ENCODE measurements at regions not wholly inside any gene's neighbourhood (a gene's known extent, or its start where the extent isn't known, plus 50 kb on each side); places are given as distances from the start of the nearest gene placed in this dataset.
A peak's percentile ranks its signal among the peaks of the same experiment; 100 is the strongest.
"Not testable (repeated sequence)": the region's sequence is repeated elsewhere in the genome, so short reads cannot be mapped to it uniquely, and the experiment has no call there.

DNA sequence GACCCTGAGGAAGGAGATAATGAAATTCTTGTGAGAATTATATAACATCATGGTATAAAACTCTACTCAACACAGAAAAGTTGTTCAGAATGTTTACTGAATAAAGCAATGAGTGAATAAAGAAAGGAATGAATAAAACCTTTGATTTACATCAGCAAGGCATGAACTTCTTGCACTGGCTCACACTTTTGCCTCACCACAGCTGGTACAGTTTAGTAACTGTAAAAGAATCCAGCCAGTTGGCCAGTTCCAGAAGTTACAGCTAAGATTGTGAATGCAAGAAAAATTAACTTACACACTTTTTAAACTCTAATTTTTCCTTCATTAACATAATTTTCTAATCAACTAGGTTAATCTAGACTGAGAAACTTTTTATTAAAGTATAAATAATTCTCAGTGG, 490.9 kb downstream of the NFIB start:
- no peak overlapping the region for H3K4me3 ChIP-seq
- no peaks in the 10 kb centered on the region for H3K36me3 ChIP-seq
- H3K27me3 ChIP-seq: no peaks in the 10 kb centered on the region
- peak; percentile 73 for DNase-seq
- H3K9me3 ChIP-seq: peaks cover 17% of the 10 kb centered on the region

DNA sequence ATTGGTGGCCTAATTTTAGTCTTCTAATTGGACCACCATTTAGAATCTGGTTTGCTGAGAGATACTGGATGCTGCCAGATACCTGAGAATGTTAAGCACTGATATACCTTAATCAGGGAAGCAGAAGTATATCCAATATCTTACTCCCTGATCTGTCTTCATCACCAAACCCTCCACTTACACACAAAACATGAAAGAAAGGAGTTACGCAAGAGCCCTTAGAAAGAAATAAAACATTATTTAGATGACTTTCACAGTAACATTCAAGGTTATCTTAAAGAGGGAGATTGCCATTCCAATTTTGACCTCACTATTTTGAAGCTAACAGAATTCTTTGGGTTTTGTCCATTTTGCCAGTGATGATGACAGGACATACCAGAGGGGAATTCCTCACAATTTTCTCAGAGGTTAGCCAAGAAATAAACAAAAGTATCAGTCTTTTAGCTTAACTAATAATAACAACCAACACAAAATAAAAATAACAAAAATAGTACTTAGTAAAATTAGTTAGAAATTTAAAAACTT, 496.1 kb downstream of the NFIB start:
- H3K9me3 ChIP-seq: peaks cover 17% of the 10 kb centered on the region
- no peaks in the 10 kb centered on the region for H3K36me3 ChIP-seq
- no peak overlapping the region for H3K4me3 ChIP-seq
- DNase-seq: no peak
- no peaks in the 10 kb centered on the region for H3K27me3 ChIP-seq

DNA sequence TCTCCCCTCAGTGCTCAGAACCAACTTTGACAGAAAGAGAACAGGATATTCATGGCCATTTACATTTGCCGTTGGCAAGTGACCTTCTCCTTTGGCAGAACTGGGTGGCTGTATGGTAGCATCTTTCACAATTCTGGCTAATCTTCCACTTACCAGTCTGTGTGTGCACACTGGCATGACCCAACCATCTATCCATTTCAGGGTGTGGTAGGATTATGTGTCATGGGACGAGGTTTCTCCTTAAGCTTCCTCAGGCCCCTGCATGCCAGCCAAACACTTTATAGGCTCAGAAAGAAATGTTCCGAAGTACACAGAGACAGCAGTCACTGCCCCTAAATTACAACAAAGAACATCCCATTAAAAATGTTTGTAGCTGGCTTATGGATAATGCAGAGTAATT, 497.1 kb downstream of the NFIB start:
- no peak overlapping the region for H3K4me3 ChIP-seq
- DNase-seq: peak; percentile 90
- H3K27me3 ChIP-seq: no peaks in the 10 kb centered on the region
- no peaks in the 10 kb centered on the region for H3K36me3 ChIP-seq
- H3K9me3 ChIP-seq: peaks cover 17% of the 10 kb centered on the region

DNA sequence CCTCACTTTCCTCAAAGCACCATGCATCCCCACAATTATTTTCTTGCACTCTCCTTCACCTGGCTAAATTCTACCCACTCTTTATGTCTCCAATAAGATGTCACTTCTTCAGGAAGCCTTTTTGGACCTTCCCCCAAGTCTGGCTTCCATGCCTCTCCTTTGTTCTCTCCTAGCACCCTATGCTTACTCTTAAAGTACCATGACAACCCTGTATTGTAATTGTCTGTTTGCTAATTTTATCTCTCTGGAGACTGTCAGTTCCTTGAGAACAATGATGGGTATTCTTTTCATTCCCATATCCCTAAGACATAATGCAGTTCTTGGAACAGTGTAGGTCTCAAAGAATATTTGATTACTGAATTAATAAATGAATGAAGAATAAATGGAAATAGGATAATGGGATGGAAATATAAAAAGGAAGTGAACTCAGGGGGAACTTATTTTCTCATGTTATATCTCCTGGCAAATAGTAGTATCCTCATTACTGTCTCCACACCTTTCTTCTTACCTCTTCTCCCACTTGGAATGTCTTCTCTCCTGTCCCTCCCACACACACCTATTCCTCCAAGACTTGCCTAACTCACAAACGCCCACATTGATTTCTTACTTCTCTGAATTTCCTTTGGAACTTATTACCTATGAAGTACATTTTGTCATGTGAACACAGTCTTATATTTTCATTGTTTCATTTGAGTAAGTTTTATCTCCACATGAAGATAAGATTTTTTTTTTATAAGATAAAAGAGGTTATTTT, 499.1 kb downstream of the NFIB start:
- H3K27me3 ChIP-seq: no peaks in the 10 kb centered on the region
- no peaks in the 10 kb centered on the region for H3K36me3 ChIP-seq
- no peak for DNase-seq
- H3K9me3 ChIP-seq: peaks cover 8% of the 10 kb centered on the region; the same call in 1 of the 2 replicates
- H3K4me3 ChIP-seq: no peak overlapping the region

DNA sequence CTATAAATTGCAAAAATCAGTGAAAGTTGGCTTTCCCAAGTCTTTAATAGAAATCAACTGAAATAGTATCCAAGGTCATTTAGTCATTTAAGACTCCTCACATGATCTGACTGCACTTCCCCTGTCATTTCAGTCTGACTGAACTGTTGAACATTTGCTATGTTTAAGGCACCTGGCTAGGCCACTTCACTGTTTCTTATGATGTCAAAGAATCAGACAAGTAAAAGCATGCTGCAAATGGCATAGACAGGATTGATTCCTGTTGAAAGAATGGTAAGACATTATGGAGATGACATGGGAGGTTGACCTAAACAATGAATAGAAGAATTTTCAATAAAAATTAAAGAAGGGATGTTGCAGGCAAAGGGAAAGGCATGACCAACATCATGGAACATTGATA, 502.1 kb downstream of the NFIB start:
- Histone ChIP-seq H3K4me3 (no peak overlapping the region), H3K9me3 (no peaks in the 10 kb centered on the region), H3K27me3 (no peaks in the 10 kb centered on the region), H3K36me3 (no peaks in the 10 kb centered on the region)
- DNase-seq: no peak

DNA sequence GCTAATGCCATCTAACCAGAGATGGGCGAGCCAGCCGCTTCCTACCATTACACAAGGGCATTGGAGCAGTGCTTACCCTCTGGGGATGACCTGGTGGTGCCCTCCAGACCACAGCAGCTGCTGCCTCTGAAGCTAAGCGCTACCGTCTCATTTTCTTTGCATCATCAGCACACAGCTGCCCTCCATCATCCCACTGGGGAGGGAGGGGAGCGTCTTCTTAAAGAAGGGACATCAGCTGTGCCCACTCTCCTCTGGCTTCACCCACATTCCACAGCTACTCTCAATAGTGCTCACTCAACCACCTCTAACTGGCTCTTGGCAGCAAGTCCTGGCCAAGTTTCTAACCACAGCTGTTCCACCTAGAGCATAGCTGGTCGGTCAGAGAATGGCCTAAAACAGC, 503.4 kb downstream of the NFIB start:
- peak; percentile 99 for DNase-seq
- no peaks in the 10 kb centered on the region for H3K9me3 ChIP-seq
- no peaks in the 10 kb centered on the region for H3K36me3 ChIP-seq

DNA sequence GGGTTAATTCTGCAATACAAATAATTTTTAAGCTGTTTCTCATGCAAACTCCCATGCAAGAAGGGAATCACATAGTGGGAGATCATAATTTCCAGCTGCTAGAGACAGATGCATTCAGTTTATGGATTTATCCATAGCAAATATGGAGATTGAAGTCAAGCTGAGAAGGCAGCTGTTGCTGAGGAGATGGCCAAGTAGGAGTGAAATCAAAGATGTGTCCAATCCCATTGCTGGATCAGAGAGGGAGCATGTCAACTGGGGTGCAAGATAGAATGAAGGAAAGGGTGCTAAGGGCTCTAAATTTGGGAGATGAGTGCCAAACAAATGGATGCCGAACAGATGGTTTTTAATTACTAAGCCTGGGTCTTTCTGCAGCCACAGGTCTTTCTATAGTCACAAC, 504.5 kb downstream of the NFIB start:
- Histone ChIP-seq H3K36me3 (no peaks in the 10 kb centered on the region), H3K27me3 (no peaks in the 10 kb centered on the region), H3K9me3 (no peaks in the 10 kb centered on the region), H3K4me3 (no peak overlapping the region)
- no peak for DNase-seq

More for the DNA sequence above, 503.4 kb downstream of the NFIB start:
- H3K4me3 ChIP-seq: no peak overlapping the region
- no peaks in the 10 kb centered on the region for H3K27me3 ChIP-seq

DNA sequence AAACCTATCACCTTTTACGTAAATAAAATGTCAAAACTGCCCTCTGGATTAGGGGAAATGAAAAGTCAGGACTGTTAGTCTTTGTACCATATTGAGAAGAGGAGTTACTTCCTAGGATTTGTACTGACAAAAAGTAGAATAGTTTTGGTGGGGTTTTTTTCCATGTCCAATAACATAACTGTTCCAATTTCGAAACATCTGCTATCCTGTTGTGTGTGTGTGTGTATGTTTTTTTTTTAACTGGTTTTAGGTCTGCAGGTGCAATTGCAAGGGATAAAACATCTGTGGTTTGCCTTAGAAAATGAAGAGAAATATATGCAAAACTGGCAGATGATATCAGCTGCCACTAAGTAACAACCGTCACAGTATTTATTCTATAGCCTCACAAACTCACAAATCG, 506.8 kb downstream of the NFIB start:
- H3K36me3 ChIP-seq: no peaks in the 10 kb centered on the region
- H3K9me3 ChIP-seq: no peaks in the 10 kb centered on the region
- DNase-seq: no peak

DNA sequence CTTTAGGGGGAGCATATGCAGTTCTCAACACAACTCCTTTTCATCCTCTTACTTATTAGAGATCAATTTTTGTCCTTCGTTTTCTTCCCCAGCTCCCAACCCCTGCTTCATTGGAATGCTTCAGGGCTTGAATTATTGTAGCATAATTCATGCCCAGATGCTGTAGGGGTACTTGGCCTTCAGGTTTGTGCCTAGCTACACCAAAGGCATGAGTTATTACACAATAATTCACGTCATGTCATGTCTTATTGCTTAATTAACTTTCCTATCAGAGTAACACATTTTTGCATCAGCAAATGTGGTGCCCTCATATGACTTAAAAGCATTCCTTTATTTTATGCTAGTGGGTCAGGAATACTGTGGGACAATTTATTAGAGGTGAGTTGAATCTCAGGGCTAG, 507.2 kb downstream of the NFIB start:
- Histone ChIP-seq H3K36me3 (no peaks in the 10 kb centered on the region), H3K4me3 (no peak overlapping the region), H3K9me3 (no peaks in the 10 kb centered on the region), H3K27me3 (no peaks in the 10 kb centered on the region)
- no peak for DNase-seq

More for the DNA sequence above, 506.8 kb downstream of the NFIB start:
- H3K27me3 ChIP-seq: no peaks in the 10 kb centered on the region
- H3K4me3 ChIP-seq: no peak overlapping the region

DNA sequence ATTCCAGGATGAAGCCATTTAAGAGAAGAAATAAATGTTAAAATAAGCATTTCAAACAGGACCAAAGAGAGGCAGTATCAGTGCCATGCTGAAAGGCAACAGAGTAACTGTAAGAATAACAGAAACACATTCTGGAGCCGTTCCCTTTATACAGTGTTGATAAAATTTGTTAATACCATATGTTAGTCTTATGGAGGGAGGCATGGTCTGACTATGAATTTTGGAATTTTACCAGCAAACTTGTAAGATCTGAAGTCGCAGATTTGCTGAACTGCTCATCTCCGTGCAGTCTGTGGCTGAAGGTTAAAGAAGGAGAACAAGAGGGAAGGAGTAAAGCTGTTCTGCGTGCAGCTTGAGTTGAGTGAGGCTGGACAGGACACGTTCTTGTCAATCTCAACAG, 508.4 kb downstream of the NFIB start:
- no peaks in the 10 kb centered on the region for H3K36me3 ChIP-seq
- no peaks in the 10 kb centered on the region for H3K27me3 ChIP-seq
- no peaks in the 10 kb centered on the region for H3K9me3 ChIP-seq
- H3K4me3 ChIP-seq: no peak overlapping the region
- no peak for DNase-seq

DNA sequence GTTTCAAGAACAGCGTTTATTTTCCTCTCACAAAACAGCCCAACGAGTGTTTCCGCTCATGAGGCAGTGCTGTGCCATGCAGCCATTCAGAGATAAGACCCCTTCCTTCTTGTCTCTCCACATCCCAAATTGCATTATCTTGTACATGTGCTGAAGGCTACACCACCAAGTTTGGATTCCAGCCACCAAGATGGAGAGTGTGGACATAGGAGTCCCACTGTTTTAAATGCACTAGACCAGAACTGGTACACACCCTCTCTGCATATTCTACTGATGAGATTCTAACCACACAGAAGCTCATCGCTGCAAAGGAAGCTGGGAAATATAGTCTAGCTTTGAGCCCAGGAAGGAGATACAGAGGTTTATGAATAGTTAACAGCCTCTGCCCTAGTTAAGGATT, 509.4 kb downstream of the NFIB start:
- no peak for DNase-seq
- Histone ChIP-seq H3K4me3 (no peak overlapping the region), H3K9me3 (no peaks in the 10 kb centered on the region), H3K27me3 (no peaks in the 10 kb centered on the region), H3K36me3 (no peaks in the 10 kb centered on the region)

DNA sequence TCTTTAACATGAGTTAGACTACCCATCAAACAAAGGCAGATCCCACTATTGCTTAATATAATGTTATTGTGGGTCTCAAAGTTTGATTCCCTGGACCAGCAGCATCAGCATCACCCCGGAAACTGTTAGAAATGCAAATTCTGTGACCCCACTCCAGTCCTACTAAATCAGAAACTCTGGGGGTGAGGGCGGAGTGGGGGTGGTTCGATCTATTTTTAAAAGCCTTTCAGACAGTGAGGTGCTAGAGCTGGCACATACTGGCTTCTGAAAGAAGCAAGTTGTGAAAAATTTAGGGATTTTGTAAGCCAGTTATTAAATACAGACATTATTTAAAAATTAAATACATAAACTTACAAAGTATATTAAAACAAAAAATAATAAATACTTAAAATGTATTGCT, 513.2 kb downstream of the NFIB start:
- H3K36me3 ChIP-seq: no peaks in the 10 kb centered on the region
- no peak for DNase-seq
- no peak overlapping the region for H3K4me3 ChIP-seq
- H3K27me3 ChIP-seq: no peaks in the 10 kb centered on the region
- H3K9me3 ChIP-seq: peaks cover 7% of the 10 kb centered on the region

DNA sequence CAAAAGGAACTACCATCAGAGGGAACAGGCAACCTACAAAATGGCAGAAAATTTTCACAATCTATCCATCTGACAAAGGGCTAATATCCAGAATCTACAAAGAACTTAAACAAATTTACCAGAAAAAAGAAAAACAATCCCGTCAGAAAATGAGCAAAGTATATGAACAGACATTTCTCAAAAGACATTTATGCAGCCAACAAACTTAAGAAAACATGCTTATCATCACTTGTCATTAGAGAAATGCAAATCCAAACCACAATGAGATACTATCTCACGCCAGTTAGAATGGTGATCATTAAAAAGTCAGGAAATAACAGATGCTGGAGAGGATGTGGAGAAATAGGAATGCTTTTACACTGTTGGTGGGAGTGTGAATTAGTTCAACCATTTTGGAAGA, 516.2 kb downstream of the NFIB start:
- not testable (repeated sequence) for H3K36me3 ChIP-seq, H3K27me3 ChIP-seq, DNase-seq, H3K4me3 ChIP-seq
- peaks cover 16% of the 10 kb centered on the region for H3K9me3 ChIP-seq

DNA sequence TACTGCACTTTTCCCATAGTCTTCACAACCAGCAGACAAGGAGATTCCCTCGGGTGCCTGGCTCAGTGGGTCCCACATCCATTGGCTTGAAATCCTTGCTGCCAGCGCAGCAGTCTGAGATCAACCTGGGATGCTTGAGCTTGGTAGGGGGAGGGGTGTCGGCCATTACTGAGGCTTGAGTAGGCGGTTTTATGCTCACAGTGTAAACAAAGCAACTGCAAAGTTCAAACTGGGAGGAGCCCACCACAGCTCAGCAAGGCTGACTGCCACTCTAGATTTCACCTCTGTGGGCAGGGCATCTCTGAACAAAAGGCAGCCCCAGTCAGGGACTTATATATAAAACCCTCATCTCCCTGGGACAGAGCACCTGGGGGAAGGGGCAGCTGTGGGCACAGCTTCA, 512.3 kb upstream of the MPDZ start:
- Histone ChIP-seq H3K27me3 (no peaks in the 10 kb centered on the region), H3K36me3 (no peaks in the 10 kb centered on the region), H3K9me3 (peaks cover 13% of the 10 kb centered on the region), H3K4me3 (no peak overlapping the region)
- DNase-seq: no peak

DNA sequence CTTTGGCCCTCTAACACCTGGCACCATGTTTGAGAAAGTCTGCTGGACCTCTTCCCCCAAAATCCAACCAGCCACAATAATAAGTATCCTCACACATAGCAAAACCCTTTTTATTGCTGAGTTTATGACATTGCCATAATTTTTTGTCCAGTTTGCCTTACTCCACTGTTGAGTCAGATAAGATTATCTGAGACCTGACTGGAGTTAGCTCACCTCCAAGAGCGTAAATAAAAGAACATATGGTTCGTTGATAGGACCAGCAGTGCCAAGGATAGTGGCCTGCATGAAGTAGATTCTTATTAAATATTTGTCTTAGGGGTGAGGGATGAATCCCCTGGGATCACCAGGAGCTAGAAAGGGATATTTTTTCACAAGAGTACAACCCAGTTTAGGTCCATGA, 510.6 kb upstream of the MPDZ start:
- Histone ChIP-seq H3K36me3 (no peaks in the 10 kb centered on the region), H3K4me3 (no peak overlapping the region)
- no peak for DNase-seq

DNA sequence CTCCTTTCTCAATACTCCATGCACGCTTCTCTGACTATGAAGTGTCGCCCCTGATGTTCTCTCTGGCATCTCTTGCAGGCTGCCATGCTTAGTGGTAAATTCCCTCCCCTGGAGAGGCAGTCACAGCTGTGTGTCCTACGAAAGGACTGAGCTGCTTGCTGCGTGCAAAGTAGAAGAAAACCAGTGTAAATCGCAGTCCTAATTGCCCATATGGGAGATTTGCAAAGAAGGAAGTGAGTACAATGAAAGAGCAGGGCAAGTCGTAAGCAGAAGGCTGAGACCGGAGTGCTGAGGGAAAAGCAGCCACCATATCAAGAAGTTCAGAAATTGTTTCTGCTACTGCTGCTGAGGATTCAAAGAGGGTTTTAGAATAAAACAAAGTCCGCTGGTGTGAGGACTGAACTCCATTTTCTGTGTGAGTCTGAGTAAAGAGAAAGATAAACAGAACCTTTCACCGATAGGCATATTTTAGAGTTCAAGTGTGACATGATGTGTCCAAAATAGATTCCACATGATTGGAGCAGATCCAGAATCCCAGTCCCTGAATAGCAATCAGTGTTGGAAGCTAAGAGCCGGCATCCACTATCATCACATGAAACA, 507.8 kb upstream of the MPDZ start:
- no peak for DNase-seq
- no peak overlapping the region for H3K4me3 ChIP-seq
- H3K27me3 ChIP-seq: no peaks in the 10 kb centered on the region
- H3K36me3 ChIP-seq: no peaks in the 10 kb centered on the region
- H3K9me3 ChIP-seq: peaks cover 2% of the 10 kb centered on the region; the same call in 1 of the 2 replicates

More for the DNA sequence above, 510.6 kb upstream of the MPDZ start:
- no peaks in the 10 kb centered on the region for H3K27me3 ChIP-seq
- H3K9me3 ChIP-seq: peaks cover 10% of the 10 kb centered on the region

DNA sequence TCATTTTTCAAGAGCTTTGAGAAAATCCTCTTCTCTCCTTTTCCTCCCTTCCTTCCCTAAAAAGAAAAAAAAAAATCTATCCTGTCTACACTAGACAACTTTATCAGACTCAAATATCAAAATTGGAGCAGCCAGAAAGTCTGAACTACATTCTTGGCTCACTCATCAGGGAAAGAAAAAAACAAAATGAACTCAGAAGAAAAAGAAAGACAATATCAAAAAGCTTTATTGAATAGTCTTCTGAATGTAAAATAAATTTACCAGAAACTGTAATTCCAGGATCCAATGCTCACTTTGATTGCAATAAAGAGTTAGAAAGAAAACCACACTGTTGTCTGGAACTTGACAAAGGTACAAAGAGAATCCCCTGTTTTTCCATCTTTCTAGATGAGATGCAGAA, 507.2 kb upstream of the MPDZ start:
- Histone ChIP-seq H3K36me3 (no peaks in the 10 kb centered on the region), H3K4me3 (no peak overlapping the region), H3K27me3 (no peaks in the 10 kb centered on the region), H3K9me3 (peaks cover 2% of the 10 kb centered on the region; the same call in 1 of the 2 replicates)
- no peak for DNase-seq

DNA sequence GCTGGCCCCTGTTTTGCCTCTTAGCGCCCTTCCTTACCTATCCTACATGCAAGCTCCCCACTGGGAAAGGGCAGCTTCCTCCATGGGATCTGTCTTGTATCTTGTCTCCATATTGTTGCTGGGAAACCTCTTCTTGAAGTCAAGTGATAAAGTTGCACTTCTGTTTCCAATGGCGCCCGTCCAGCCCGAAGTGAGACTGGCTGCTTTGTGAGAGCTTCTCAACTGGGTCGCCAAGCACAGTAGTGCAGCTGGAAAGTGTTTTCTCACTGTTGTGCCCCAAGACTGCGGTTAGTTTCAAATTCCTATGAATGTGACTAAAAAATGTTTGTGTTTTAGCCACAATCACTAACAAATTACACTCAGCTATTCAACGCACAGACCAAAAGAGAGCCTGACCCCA, 506.6 kb upstream of the MPDZ start:
- Histone ChIP-seq H3K4me3 (no peak overlapping the region), H3K27me3 (no peaks in the 10 kb centered on the region), H3K9me3 (peaks cover 2% of the 10 kb centered on the region; the same call in 1 of the 2 replicates), H3K36me3 (no peaks in the 10 kb centered on the region)
- DNase-seq: no peak

All from MG63 (cell line).